ENCODE measurements at regions not wholly inside any gene's neighbourhood (a gene's known extent, or its start where the extent isn't known, plus 50 kb on each side); places are given as distances from the start of the nearest gene placed in this dataset.

GRCh38 chr6:22019857-22020256 lies 277.0 kb downstream of the PRL start:
- no peaks in the 10 kb centered on the region for H3K27me3 ChIP-seq (replicated peaks; ENCODE audit: control insufficient read depth, insufficient read depth, low read length)
- TF ChIP-seq, protein P1, sequence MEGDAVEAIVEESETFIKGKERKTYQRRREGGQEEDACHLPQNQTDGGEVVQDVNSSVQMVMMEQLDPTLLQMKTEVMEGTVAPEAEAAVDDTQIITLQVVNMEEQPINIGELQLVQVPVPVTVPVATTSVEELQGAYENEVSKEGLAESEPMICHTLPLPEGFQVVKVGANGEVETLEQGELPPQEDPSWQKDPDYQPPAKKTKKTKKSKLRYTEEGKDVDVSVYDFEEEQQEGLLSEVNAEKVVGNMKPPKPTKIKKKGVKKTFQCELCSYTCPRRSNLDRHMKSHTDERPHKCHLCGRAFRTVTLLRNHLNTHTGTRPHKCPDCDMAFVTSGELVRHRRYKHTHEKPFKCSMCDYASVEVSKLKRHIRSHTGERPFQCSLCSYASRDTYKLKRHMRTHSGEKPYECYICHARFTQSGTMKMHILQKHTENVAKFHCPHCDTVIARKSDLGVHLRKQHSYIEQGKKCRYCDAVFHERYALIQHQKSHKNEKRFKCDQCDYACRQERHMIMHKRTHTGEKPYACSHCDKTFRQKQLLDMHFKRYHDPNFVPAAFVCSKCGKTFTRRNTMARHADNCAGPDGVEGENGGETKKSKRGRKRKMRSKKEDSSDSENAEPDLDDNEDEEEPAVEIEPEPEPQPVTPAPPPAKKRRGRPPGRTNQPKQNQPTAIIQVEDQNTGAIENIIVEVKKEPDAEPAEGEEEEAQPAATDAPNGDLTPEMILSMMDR (IDR thresholded peaks at IDR 0.05; ENCODE audit: insufficient read depth, low read length, poor library complexity, severe bottlenecking) = no peak
- no peaks in the 10 kb centered on the region for H3K36me3 ChIP-seq (ENCODE audit: control insufficient read depth, insufficient read depth, low read length)

GRCh38 chr6:22020299-22021003 lies 276.4 kb downstream of the PRL start:
- Histone ChIP-seq H3K36me3 (ENCODE audit: control insufficient read depth, insufficient read depth, low read length) (no peaks in the 10 kb centered on the region), H3K27me3 (replicated peaks; ENCODE audit: control insufficient read depth, insufficient read depth, low read length) (no peaks in the 10 kb centered on the region), H3K4me3 (replicated peaks; ENCODE audit: low read depth, low read length) (no peak overlapping the region)
- TF ChIP-seq, protein P1 (IDR thresholded peaks at IDR 0.05; ENCODE audit: insufficient read depth, low read length, poor library complexity, severe bottlenecking) = no peak
- DNase-seq (ENCODE audit: extremely low read depth, insufficient read length) = no peak

More at GRCh38 chr6:22019857-22020256, 277.0 kb downstream of the PRL start:
- H3K4me3 ChIP-seq (replicated peaks; ENCODE audit: low read depth, low read length) = no peak overlapping the region
- DNase-seq (ENCODE audit: extremely low read depth, insufficient read length) = no peak

- TF ChIP-seq, protein P1 (IDR thresholded peaks at IDR 0.05; ENCODE audit: insufficient read depth, low read length, poor library complexity, severe bottlenecking) = no peak
- no peaks in the 10 kb centered on the region for H3K36me3 ChIP-seq (ENCODE audit: control insufficient read depth, insufficient read depth, low read length)
- no peaks in the 10 kb centered on the region for H3K27me3 ChIP-seq (replicated peaks; ENCODE audit: control insufficient read depth, insufficient read depth, low read length)
- no peak overlapping the region for H3K4me3 ChIP-seq (replicated peaks; ENCODE audit: low read depth, low read length)
- DNase-seq (ENCODE audit: extremely low read depth, insufficient read length) = no peak
These were observed 274.9 kb downstream of the PRL start for GRCh38 chr6:22021966-22022365.

GRCh38 chr6:22023937-22024336 lies 272.9 kb downstream of the PRL start:
- Histone ChIP-seq H3K36me3 (ENCODE audit: control insufficient read depth, insufficient read depth, low read length) (no peaks in the 10 kb centered on the region), H3K4me3 (replicated peaks; ENCODE audit: low read depth, low read length) (no peak overlapping the region), H3K27me3 (replicated peaks; ENCODE audit: control insufficient read depth, insufficient read depth, low read length) (no peaks in the 10 kb centered on the region)
- TF ChIP-seq, protein P1 (IDR thresholded peaks at IDR 0.05; ENCODE audit: insufficient read depth, low read length, poor library complexity, severe bottlenecking) = no peak
- DNase-seq (ENCODE audit: extremely low read depth, insufficient read length) = no peak

GRCh38 chr6:22024973-22025467 lies 271.8 kb downstream of the PRL start:
- Histone ChIP-seq H3K36me3 (ENCODE audit: control insufficient read depth, insufficient read depth, low read length) (no peaks in the 10 kb centered on the region), H3K4me3 (replicated peaks; ENCODE audit: low read depth, low read length) (peak overlapping the region; percentile 57), H3K27me3 (replicated peaks; ENCODE audit: control insufficient read depth, insufficient read depth, low read length) (no peaks in the 10 kb centered on the region)
- no peak for DNase-seq (ENCODE audit: extremely low read depth, insufficient read length)
- TF ChIP-seq, protein P1 (IDR thresholded peaks at IDR 0.05; ENCODE audit: insufficient read depth, low read length, poor library complexity, severe bottlenecking) = no peak

Measured in GM06990 (cell line).